ENCODE measurements at regions not wholly inside any gene's neighbourhood (a gene's known extent, or its start where the extent isn't known, plus 50 kb on each side); places are given as distances from the start of the nearest gene placed in this dataset.
"Not testable (repeated sequence)": the region's sequence is repeated elsewhere in the genome, so short reads cannot be mapped to it uniquely, and the experiment has no call there.

DNA sequence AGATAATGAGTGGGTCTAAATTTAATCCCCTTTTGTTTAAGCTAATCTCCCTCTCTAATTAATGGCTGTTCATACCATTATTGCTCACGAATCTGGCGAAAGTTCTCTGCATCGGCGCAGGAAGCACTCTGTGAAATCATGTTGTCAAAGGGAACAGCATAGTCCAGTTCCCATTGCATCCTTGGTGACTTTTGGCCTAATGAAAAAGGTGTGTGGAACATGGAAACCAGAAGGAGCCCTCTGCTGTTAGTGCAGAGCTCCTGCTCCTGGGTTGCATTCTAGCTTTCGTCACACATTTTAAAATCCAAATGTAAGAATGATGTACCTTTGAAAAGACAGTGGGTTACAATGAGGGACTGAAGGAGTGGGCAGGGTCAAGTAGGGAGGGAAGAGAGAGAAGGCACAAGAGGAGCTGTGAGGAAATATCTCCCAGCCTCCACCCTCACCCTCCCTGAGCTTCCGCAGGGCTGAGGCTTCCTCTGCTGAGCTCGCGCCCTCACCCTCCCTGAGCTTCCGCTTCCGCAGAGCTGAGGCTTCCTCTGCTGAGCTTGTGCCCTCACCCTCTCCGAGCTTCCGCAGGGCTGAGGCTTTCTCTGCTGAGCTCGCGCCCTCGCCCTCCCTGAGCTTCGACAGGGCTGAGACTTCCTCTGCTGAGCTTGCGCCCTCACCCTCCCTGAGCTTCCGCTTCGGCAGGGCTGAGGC is 754.3 kb upstream of the TPTE start:
- not testable (repeated sequence) for DNase-seq

DNA sequence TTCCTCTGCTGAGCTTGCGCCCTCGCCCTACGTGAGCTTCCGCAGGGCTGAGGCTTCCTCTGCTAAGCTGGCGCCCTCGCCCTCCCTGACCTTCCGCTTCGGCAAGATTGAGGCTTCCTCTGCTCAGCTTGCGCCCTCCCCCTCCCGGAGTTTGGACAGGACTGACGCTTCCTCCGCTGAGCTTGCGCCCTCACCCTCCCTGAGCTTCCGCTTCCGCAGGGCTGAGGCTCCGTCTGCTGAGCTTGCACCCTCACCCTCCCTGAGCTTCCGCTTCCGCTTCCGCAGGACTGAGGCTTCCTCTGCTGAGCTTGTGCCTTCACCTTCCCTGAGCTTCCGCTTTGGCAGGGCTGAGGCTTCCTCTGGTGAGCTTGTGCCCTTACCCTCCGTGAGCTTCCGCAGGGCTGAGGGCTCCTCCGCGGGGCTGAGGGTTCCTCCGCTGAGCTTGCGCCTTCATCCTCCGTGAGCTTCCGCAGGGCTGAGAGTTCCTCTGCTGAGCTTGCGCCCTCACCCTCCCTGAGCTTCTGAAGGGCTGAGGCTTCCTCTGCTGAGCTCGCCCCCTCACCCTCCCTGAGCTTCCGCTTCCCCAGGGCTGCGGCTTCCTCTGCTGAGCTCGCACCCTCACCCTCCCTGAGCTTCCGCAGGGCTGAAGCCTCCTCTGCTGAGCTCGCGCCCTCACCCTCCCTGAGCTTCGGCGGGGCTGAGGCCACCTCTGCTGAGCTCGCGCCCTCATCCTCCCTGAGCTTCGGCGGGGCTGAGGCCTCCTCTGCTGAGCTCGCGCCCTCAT is 753.6 kb upstream of the TPTE start:
- DNase-seq = no peak

DNA sequence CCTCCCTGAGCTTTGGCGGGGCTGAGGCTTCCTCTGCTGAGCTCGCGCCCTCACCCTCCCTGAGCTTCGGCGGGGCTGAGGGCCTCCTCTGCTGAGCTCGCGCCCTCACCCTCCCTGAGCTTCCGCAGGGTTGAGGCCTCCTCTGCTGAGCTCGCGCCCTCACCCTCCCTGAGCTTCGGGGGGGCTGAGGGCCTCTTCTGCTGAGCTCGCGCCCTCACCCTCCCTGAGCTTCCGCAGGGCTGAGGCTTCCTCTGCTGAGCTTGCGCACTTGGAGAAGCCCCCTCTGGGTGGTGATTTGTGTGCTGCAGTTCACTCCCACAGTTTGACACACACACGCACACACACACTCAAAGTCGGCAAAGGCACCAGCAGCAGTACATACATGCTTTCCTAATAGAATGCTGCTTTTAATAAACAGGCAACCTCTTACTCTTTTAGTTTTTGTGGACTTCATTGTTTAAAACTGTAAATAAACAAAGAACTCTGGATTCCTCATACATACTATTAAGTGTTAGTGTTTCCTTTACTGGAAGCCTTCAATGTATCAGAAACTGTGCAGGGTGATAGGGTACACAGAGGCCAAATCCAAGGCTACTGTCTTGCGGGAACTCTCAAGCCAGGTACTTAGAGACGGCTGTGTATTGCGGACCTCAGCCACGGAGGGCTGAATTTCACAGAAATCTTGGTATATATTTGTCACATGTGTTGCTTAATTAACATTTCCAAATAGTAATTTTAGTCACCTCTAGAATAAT is 752.8 kb upstream of the TPTE start:
- not testable (repeated sequence) for DNase-seq

DNA sequence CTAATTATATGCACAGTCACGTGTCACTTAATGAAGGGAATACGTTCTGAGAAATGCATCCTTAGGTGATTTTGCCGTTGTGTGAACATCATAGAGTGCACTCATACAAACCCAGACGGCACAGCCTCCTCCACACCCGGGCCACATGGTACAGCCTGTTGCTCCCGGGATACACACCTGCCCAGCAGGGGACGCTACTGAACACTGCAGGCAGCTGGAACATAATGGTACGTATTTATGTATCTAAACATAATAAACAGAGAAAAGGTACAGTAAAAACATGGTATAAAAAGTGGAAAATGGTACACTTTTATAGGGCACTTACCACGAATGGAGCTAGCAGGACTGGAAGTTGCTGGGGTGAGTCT is 752.3 kb upstream of the TPTE start:
- not testable (repeated sequence) for DNase-seq

DNA sequence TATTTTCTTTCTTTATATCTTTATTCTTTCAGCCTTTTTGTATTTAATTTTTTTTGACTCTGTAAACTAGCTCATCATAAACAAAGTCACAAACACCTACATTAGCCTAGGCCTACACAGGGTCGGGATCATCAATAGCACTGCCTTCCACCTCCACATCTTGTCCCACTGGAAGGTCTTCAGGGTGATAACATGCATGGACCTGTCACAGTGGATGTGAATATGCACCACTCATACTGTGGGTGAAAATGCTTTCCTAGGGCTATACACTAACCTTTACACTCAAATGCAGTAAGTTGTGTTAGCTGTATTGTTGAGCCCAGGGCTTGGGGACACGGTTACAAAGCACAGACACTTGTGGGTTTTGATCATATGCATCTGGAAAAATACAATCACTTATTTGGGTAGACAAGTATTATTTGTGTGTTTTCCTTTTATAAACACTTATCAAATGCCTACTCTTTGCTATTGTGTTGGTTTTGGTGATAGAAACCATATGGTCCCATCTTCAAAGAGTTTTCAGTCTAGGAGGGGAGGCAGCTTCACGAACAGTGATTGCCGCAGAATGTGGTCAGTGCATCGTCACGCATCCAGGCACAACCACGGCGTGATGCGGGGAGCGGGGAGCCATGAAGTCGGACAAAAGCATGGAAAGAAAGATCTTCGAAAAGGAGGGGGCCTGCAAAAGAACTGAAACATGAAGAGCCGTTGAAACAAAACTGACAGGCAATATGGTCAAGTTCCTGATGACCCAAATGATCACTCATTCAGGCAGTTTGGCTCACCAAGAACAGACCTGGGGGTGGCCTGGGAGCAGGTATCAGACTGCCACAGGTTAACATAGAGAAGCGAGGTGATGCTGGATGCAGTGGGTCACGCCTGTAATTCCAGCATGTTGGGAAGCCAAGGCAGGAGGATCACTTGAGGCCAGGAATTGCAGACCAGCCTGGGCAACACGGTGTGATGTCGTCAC is 751.4 kb upstream of the TPTE start:
- not testable (repeated sequence) for DNase-seq

DNA sequence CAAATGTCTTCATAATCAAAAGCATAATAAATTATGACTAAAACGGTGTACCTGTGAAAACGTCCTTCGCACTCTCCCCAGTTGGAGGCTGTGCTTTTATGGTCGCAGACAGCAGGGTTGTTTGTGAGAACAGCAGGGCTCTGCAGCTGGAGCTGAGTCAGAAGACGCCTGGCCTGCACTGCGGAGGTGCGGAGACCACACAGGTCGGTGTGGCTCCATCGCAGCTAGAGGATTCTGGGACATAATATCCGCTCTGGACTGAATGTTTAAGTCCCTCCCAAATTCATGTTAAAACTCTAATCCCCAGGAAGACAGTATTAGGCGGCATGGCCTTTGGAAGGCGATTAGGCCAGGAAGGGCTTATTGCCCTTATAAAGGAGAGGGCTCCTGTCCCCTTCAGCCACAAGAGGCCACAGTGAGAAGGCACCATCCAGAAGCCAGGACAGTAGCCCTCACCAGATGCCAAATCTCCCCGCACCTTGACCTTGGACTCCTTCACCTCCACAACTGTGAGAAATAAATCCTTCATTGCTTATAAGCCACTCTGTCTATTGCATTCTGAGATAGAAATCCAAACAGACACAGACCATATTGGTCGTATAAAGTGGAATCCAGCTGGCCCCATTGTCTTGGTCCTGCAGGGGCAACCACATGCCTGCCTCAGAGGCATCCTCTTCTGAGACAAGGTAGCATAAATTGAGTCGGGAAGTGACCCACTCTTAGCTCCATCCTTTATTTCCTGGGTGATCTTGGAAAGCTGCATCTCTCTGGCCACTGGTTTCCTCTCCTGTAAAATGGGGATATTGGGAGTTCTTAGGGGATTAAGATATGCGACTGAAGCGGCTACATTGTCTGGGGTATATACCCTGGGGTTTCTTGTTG is 749.7 kb upstream of the TPTE start:
- DNase-seq = not testable (repeated sequence)

DNA sequence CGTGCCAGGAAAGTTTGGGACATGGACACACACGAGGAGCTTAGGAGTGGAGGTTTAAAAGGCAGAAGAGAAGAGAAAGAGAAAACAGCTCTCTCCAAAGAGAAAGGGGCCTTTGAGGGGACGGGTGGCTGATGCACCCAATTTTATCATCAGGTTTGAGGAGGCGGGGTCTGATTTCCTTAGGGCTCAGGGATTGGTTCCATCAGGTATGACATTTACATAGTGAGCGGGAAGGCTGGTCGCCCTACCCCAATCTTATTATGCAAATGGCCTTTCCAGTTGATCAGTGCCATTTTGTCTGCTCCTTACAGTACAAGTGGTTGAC is 749.1 kb upstream of the TPTE start:
- DNase-seq = no peak

DNA sequence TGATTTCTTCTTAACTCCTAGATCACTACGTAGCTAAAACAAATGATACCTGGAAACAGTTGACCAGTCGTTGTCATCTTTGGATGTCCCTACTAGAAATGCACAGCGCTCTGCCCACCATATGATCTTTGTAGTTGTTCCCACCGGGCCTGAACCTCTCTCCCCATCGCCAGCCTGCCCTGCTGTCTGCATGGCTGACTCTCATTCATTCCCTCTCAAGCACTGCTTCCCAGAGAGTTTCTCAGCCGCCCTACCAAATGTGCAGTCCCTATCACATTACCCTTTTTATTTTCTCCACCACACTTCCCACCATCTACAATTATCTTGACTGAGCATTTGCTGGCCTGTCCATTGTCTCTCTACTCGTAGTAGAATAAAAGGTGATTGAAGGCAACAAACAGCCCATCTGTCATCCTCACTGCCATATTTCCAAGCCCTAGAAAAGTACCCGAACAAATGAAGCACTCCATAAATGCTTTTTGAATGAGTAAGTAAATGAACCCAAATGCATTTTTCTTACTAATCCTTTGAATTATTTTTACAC is 748.4 kb upstream of the TPTE start:
- not testable (repeated sequence) for DNase-seq

DNA sequence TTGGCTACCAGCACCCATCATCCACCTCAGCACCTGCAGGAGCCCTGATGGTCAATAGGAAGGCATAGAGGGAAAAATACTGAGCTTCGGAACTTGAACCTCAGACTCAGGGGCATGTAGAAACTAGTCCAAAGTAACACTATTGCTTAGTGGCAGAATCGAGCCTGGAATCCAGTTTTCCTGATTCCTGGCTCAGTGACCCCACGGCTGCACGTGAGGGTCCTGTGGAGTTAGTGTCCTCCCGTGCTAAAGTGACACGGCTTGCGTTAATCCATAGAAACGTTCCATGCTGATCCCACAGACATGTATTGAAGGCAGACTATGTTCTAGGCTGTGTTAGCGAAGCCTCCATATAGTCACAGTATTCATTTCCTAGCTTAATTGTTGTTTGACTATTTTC is 747.0 kb upstream of the TPTE start:
- DNase-seq = no peak

DNA sequence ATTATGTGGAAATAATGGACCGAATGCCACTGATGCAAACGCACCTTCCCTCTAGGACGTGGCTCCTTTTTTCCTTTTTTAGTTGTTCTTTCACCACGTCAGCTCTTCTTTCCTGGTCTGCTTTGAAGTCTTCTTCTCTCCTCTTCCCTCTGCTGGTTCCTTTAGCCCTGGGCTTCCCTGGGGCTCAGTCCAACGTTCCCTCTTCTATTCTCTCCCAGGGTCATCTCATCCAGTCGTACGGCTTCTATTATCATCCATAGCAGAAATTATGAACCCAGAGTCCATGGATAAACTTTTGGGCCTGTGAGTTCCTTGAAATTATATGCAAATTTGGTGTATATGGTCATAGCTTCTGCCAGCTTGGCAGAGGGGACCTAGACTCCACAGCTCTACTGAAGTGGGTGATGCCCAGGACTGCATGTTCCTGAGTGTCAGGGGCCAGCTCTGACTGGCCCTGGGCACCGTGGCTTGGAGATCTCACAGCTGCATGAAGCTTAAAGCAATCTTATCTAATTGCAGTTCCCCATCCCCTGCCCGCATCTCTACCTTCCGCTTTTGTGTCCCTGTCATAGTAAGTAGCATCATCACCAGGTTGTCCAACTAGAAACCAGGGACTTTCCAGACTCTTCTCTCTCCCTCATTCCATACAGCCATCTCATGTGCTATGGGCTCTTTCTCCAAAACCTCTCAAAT is 746.3 kb upstream of the TPTE start:
- not testable (repeated sequence) for DNase-seq

DNA sequence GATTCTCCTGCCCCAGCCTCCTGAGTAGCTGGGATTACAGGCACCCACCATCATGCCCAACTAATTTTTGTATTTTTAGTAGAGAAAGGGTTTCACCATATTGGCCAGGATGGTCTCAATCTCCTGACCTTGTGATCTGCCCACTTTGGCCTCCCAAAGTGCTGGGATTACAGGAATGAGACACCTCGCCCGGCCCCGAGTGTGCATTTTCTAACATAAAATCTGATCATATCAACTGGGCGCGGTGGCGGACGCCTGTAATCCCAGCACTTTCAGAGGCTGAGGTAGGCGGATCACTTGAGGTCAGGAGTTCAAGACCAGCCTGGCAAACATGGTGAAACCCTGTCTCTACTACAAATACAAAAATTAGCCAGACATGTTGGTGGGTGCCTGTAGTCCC is 745.5 kb upstream of the TPTE start:
- DNase-seq = not testable (repeated sequence)

DNA sequence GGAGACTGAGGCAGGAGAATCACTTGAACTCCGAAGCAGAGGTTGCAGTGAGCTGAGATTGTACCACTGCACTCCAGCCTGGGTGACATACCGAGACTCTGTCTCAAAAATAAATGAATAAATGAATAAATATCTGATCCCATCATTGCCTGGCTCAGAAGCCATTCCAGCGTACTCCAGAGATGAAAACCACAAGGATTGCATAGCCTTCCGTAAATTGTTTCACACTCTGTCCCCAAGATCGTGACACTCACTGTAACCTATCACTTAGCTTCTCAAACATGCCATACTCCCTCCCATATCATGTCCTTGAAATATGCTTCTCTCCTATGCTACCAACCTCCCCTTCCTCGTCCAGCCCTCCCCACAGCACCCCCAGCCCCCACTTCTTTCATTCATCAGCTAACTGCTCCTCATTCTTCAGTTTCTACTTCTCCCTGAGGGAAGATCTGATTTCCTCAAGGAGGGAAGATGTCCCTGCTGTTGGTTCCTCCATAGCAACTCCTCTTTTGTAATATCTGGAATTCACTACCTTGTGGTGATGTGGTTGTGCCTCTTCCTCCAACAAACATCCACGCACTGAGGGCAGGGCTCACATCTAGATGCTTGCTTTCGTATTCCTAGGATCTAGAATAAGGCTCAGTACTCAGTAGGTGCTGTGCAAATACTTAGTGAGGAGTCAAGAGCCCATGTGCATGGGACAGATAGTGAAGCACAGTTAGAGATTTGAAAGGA is 744.9 kb upstream of the TPTE start:
- DNase-seq = not testable (repeated sequence)

DNA sequence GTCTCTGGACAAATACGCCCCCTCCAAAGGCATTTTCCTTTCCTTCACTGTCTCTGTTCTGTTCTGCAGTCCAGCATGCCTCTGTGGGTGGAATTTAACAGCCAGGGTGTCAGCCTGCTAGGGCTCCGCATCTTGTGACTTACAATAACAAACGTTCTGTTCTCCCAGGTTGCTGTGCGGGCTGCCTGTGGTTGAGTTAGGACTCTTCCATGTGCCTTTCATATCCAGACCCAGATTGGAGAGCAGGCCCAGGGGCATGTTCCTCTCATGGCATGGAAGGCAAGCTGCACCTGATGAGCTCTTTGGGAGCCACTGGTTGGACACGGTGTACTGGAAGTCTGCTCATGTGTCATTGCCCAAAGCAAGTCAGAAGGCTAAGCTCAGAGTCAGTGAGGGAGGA is 742.8 kb upstream of the TPTE start:
- DNase-seq = not testable (repeated sequence)

DNA sequence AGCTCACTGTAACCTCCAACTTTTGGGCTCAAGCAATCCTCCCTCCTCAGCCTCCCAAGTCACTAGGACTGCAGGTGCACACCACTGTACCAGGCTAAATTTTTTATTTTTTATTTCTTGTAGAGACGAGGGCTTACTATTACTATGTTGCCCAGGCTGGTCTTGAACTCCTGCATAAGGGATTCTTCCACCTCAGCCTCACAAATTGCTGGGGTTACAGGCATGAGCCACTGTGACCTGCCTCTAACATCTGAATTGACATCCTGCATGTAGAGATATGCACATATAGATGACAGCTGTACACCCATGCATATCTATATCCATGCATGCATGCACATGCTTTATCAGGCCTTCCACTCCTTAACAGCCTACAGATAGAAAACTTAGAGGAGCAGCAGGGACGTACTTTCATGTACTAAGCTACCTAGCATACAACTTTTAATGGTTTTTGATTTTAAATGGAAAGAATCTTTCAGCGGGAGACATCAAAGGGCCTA is 740.9 kb upstream of the TPTE start:
- DNase-seq = no peak

DNA sequence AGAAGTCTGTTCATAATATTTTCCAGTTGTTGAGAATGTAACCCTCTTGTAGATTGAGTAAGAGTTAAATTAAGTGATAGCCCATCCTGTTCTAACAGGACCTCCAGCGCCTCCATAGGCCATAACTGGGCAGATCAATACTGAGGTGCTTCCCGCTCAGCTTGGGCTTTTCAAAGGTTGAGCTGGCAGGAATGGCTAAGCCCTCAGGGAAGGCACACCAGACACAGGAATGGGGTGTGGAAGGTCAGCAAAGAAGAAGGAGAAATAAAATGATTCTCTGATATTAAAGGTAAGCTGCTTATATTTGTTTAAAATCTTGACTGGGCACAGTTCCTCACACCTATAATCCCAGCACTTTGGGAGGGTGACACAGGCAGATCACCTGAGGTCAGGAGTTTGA is 737.8 kb upstream of the TPTE start:
- DNase-seq = not testable (repeated sequence)

DNA sequence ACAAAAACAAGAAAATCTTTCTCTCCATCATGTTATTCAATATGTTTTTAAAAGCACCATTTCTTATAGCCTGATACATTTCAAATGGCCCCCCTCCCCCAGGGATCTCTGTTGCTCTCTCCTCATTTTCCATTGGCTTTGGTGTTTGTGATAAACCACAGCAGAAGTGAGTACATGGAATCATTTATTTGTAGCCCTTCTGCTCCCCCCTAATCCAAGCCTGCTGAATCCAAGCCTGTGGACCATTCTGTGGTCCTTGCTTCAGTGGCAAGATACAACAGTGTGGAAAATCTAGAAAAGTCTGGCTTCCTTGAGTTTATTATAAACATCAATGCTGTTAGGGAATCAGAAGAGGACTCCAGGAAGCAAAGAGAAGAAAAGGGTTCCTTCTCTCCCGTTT is 737.2 kb upstream of the TPTE start:
- not testable (repeated sequence) for DNase-seq

DNA sequence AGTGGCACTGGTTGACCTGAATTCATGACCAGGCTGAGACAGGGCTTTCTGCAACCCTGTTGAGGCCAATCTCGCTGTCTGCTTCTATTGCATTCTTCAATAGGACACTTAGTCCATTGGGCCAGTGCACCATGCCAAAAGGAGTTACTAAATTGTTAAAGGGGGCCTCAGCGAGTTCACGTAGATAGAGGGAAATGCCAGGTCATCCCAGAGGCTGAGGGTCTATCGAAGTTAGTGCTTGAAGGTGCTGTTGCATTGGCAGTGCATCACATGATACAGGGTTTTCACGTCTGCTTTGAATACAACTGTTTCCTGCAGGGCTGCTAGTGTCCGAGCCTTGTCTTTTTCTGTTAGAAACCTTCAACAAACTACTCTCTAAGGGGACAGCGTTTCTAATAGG is 735.3 kb upstream of the TPTE start:
- not testable (repeated sequence) for DNase-seq

DNA sequence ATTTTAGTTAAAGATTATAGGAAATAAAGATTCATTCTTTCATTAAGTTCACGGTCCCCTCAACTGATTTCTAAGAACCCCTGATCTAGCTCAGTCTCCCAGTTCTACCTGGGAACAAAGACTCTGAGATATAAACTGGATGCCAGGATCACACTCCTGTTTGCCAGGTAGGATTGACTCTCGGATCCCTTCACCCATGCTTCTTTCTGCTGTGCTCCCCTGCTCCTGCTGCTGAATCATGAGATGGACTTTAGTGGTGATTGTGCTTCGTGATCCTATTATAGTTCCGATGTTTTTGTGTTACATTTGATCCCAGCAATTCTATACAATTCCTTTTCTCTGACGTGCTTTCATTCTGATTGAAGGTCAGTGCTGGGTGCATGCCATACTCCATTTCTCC is 733.1 kb upstream of the TPTE start:
- DNase-seq = not testable (repeated sequence)

DNA sequence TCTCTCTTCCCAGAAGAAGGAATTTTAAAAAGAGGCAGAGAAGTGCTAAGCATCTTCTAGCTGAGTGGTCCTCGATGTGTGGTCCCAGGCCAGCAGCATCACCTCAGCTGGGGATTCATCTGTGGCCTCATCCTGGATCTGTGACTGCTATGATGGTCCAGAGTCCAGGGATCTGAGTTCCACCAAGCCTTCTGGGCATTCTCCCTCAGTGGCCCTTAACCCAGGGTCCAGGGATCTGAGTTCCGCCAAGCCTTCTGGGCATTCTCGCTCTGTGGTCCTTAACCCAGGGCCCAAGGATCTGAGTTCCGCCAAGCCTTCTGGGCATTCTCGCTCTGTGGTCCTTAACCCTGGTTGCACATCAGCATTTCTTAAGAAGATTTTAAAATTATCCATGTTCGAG is 731.0 kb upstream of the TPTE start:
- DNase-seq = not testable (repeated sequence)

DNA sequence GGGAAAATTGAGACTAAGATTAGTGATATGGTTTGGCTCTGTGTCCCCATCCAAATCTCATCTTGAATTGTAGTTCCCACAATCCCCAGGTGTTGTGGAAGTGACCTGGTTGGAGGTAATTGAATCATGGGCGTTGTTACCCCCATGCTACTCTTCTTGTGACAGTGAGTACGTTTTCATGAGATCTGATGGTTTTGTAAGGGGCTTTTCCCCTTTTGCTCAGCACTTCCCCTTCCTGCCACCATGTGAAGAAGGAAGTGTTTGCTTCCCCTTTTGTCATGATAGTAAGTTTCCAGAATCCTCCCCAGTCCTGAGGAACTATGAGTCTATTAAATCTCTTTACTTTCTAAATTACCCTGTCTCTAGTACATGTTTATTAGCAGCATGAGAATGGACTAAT is 729.9 kb upstream of the TPTE start:
- not testable (repeated sequence) for DNase-seq

Data from stimulated activated CD8-positive, alpha-beta memory T cell treated with anti-CD3 and anti-CD28 coated beads, Interleukin-4, amount 100 ng/mL, for 48 hours (primary cell).